ENCODE measurements at regions not wholly inside any gene's neighbourhood (a gene's known extent, or its start where the extent isn't known, plus 50 kb on each side); places are given as distances from the start of the nearest gene placed in this dataset.
"Not testable (repeated sequence)": the region's sequence is repeated elsewhere in the genome, so short reads cannot be mapped to it uniquely, and the experiment has no call there.

DNA sequence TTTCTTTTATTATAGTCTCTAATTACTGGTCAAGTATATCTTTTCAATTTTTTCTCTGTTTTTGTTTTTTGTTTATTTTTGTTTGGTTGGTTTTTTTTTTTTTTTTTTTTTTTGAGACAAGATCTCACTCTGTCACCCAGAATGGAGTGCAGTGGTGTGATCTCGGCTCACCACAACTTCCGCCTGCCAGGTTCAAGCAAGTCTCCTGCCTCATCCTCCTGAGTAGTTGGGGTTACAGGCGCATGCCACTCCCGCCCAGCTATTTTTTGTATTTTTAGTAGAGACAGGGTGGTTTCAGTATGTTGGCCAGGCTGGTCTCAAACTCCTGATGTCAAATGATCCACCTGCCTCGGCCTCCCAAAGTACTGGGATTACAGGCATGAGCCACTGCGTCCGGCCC is 94.4 kb upstream of the LY86 start:
- TF ChIP-seq, protein P1, sequence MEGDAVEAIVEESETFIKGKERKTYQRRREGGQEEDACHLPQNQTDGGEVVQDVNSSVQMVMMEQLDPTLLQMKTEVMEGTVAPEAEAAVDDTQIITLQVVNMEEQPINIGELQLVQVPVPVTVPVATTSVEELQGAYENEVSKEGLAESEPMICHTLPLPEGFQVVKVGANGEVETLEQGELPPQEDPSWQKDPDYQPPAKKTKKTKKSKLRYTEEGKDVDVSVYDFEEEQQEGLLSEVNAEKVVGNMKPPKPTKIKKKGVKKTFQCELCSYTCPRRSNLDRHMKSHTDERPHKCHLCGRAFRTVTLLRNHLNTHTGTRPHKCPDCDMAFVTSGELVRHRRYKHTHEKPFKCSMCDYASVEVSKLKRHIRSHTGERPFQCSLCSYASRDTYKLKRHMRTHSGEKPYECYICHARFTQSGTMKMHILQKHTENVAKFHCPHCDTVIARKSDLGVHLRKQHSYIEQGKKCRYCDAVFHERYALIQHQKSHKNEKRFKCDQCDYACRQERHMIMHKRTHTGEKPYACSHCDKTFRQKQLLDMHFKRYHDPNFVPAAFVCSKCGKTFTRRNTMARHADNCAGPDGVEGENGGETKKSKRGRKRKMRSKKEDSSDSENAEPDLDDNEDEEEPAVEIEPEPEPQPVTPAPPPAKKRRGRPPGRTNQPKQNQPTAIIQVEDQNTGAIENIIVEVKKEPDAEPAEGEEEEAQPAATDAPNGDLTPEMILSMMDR (conservative IDR thresholded peaks at IDR 0.05 in 1 of 2, IDR thresholded peaks at IDR 0.05 in 1 of 2; ENCODE audit: extremely low read depth in 1 of 2, insufficient read depth in 1 of 2, low read depth in 1 of 2, low read length in 2 of 2) = not testable (repeated sequence)
- TF ChIP-seq EZH2 (IDR thresholded peaks at IDR 0.05; ENCODE audit: borderline replicate concordance, low read length) = not testable (repeated sequence)
